ENCODE measurements at regions not wholly inside any gene's neighbourhood (a gene's known extent, or its start where the extent isn't known, plus 50 kb on each side); places are given as distances from the start of the nearest gene placed in this dataset.
"Not testable (repeated sequence)": the region's sequence is repeated elsewhere in the genome, so short reads cannot be mapped to it uniquely, and the experiment has no call there.

DNA sequence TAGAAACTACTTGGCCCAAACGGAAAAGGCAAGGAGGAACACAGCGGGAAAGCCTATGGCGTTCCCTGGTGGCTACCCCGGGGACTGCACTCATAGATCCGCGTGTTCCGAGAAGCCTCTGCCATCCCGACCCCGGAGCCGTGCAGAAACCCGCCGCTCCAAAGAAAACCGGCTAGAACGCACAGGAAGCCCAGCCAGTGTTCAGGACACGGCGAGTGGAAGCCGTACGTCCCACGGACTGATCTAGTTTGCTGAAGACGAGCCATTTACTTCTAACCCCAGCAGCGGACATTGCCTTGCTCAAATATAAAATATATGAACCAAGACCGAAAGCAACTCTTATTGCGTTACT is 215.0 kb upstream of the NOTCH2NLA start:
- FAIRE-seq; H3K36me3 ChIP-seq (ENCODE audit: control insufficient read depth, insufficient read depth, low read length); H2AFZ ChIP-seq (ENCODE audit: low read depth, low read length); H3K4me1 ChIP-seq (replicated peaks in 1 of 2; ENCODE audit: control insufficient read depth in 2 of 2, insufficient read depth in 2 of 2, low read length in 2 of 2); H3K9me3 ChIP-seq (replicated peaks; ENCODE audit: control insufficient read depth, insufficient read depth, low read depth, low read length); H3K4me3 ChIP-seq; H3K9ac ChIP-seq (ENCODE audit: insufficient read depth in 1 of 2, low read depth in 2 of 2, low read length in 2 of 2); H4K20me1 ChIP-seq (replicated peaks; ENCODE audit: control insufficient read depth, insufficient read depth, low read length); BruUV-seq (replicated peaks); ATAC-seq; DNase-seq (ENCODE audit: extremely low read depth in 1 of 4, low spot score in 3 of 4); H3K9me1 ChIP-seq (ENCODE audit: control insufficient read depth, insufficient read depth, low read length); CTCF ChIA-PET (ENCODE audit: low intra/inter-chr PET ratio); intact Hi-C loops (cut with micrococcal nuclease); POLR2A ChIA-PET; H3K27ac ChIP-seq (ENCODE audit: extremely low read depth, low read depth, low read length); in situ Hi-C loops (cut with MboI); H3K27me3 ChIP-seq (ENCODE audit: control insufficient read depth in 2 of 2, insufficient read depth in 2 of 2, low read length in 2 of 2); H3K4me2 ChIP-seq (ENCODE audit: insufficient read depth, low read length); H3K79me2 ChIP-seq (ENCODE audit: control insufficient read depth, insufficient read depth, low read length): not testable (repeated sequence)
- WGBS (ENCODE audit: insufficient coverage, low coverage, missing lambda C conversion rate), result 84% methylated on average over 7 of the region's 23 CpGs

DNA sequence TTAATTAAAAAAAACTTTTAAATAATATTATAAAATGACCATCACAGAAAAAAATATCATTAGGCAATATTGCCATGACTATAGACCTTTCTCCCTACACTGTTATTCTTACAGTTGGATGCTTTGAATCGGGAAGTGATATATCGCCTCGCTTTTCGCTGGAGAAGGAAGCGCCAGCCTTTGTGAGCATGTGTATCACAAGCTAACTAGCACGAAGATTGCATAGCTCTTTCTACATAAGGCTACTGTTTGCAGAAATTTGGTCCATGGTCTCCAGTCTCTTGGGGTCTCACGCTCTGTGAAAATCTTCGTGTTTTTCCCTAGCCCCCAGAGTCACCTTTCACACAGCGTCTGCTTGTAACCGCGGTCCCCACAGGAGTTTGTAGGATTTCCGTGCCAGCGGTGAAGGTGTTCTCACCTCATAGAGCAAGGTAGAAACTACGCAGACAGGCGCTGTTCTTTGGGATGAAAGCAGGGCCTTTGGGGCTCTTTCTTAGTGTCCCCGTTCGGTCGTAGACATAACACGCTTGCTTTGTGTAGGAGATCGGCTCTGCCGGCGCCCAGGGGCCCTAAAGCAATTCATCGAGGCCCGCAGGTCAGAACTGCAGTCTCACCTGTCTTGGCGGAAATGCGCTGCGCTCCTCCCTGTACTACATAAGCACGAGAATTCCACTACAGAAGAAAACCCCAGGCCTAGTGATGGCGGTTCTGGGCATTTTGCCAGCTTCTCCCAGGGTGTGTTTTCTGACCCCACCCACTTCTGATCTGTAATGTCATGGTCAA is 214.5 kb upstream of the NOTCH2NLA start:
- intact Hi-C loops (cut with micrococcal nuclease); H3K9me1 ChIP-seq (ENCODE audit: control insufficient read depth, insufficient read depth, low read length); BruUV-seq (replicated peaks); ATAC-seq; H3K4me2 ChIP-seq (ENCODE audit: insufficient read depth, low read length); H4K20me1 ChIP-seq (replicated peaks; ENCODE audit: control insufficient read depth, insufficient read depth, low read length); H3K9me3 ChIP-seq (replicated peaks; ENCODE audit: control insufficient read depth, insufficient read depth, low read depth, low read length); DNase-seq (ENCODE audit: extremely low read depth in 1 of 4, low spot score in 3 of 4); H3K27ac ChIP-seq (ENCODE audit: extremely low read depth, low read depth, low read length); H3K4me1 ChIP-seq (replicated peaks in 1 of 2; ENCODE audit: control insufficient read depth in 2 of 2, insufficient read depth in 2 of 2, low read length in 2 of 2); CTCF ChIA-PET (ENCODE audit: low intra/inter-chr PET ratio); in situ Hi-C loops (cut with MboI); FAIRE-seq; H2AFZ ChIP-seq (ENCODE audit: low read depth, low read length); H3K4me3 ChIP-seq; POLR2A ChIA-PET; H3K9ac ChIP-seq (ENCODE audit: insufficient read depth in 1 of 2, low read depth in 2 of 2, low read length in 2 of 2); H3K79me2 ChIP-seq (ENCODE audit: control insufficient read depth, insufficient read depth, low read length); H3K36me3 ChIP-seq (ENCODE audit: control insufficient read depth, insufficient read depth, low read length); H3K27me3 ChIP-seq (ENCODE audit: control insufficient read depth in 2 of 2, insufficient read depth in 2 of 2, low read length in 2 of 2): not testable (repeated sequence)
- WGBS (ENCODE audit: insufficient coverage, low coverage, missing lambda C conversion rate), result 85% methylated on average over 7 of the region's 29 CpGs

DNA sequence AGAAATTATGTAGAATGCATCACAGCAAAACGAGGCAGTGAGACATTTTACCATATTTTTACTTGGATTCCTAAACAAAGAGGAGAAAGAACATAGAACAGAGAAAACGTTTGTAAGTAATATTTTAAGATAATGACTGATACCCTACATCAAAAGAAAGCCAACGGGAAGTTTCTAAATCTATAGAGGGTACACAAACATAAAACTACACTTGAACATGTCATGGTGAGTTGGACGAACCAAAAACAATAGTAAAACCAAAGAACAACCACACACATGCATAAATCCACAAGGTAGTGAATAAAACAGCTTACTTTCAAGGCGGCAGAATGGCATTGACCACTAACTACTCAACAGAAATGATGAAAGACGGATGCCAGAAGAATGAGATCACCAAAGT is 209.7 kb upstream of the NOTCH2NLA start:
- DNase-seq (ENCODE audit: extremely low read depth in 1 of 4, low spot score in 3 of 4); ATAC-seq; FAIRE-seq; H3K4me1 ChIP-seq (replicated peaks in 1 of 2; ENCODE audit: control insufficient read depth in 2 of 2, insufficient read depth in 2 of 2, low read length in 2 of 2); POLR2A ChIA-PET; H3K27ac ChIP-seq (ENCODE audit: extremely low read depth, low read depth, low read length); H3K4me3 ChIP-seq; H3K4me2 ChIP-seq (ENCODE audit: insufficient read depth, low read length); H3K36me3 ChIP-seq (ENCODE audit: control insufficient read depth, insufficient read depth, low read length); H3K79me2 ChIP-seq (ENCODE audit: control insufficient read depth, insufficient read depth, low read length); in situ Hi-C loops (cut with MboI); BruUV-seq (replicated peaks); H3K9me1 ChIP-seq (ENCODE audit: control insufficient read depth, insufficient read depth, low read length); H4K20me1 ChIP-seq (replicated peaks; ENCODE audit: control insufficient read depth, insufficient read depth, low read length); H3K9ac ChIP-seq (ENCODE audit: insufficient read depth in 1 of 2, low read depth in 2 of 2, low read length in 2 of 2); H3K27me3 ChIP-seq (ENCODE audit: control insufficient read depth in 2 of 2, insufficient read depth in 2 of 2, low read length in 2 of 2); H3K9me3 ChIP-seq (replicated peaks; ENCODE audit: control insufficient read depth, insufficient read depth, low read depth, low read length); H2AFZ ChIP-seq (ENCODE audit: low read depth, low read length); intact Hi-C loops (cut with micrococcal nuclease); CTCF ChIA-PET (ENCODE audit: low intra/inter-chr PET ratio): not testable (repeated sequence)
- WGBS (ENCODE audit: insufficient coverage, low coverage, missing lambda C conversion rate), result 7% methylated on average over 2 of the region's 6 CpGs

DNA sequence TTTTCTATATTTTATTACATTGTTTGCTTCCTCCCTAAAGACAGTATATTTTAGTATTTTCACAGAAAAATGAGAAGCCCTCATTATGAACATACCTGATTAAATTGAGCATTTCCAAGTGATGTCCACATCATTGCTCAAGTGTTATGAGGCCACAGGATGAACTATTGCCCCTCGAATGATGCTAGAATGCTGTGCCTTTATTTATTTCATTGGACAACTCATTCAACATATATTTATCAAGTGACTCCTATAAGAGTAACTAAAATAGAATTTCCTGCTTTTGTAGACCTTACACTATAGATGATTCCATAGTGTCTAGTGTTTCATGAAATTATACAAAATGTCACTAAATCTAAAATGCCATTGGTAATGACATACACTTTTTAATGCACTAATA is 187.8 kb upstream of the NOTCH2NLA start:
- H3K36me3 ChIP-seq (ENCODE audit: control insufficient read depth, insufficient read depth, low read length); H3K4me3 ChIP-seq; ATAC-seq; H3K9ac ChIP-seq (ENCODE audit: insufficient read depth in 1 of 2, low read depth in 2 of 2, low read length in 2 of 2); CTCF ChIA-PET (ENCODE audit: low intra/inter-chr PET ratio); FAIRE-seq; H3K27me3 ChIP-seq (ENCODE audit: control insufficient read depth in 2 of 2, insufficient read depth in 2 of 2, low read length in 2 of 2); H3K9me3 ChIP-seq (replicated peaks; ENCODE audit: control insufficient read depth, insufficient read depth, low read depth, low read length); DNase-seq (ENCODE audit: extremely low read depth in 1 of 4, low spot score in 3 of 4); H3K27ac ChIP-seq (ENCODE audit: extremely low read depth, low read depth, low read length); BruUV-seq (replicated peaks); H3K4me2 ChIP-seq (ENCODE audit: insufficient read depth, low read length); H3K79me2 ChIP-seq (ENCODE audit: control insufficient read depth, insufficient read depth, low read length); H3K4me1 ChIP-seq (replicated peaks in 1 of 2; ENCODE audit: control insufficient read depth in 2 of 2, insufficient read depth in 2 of 2, low read length in 2 of 2); H4K20me1 ChIP-seq (replicated peaks; ENCODE audit: control insufficient read depth, insufficient read depth, low read length); H3K9me1 ChIP-seq (ENCODE audit: control insufficient read depth, insufficient read depth, low read length); intact Hi-C loops (cut with micrococcal nuclease); H2AFZ ChIP-seq (ENCODE audit: low read depth, low read length); POLR2A ChIA-PET; in situ Hi-C loops (cut with MboI): not testable (repeated sequence)
- 55% methylated on average over 1 of the region's 1 CpG for WGBS (ENCODE audit: insufficient coverage, low coverage, missing lambda C conversion rate)

All from K562 (cell line).